HT1080 (cell line): ENCODE measurements at regions not wholly inside any gene's neighbourhood (a gene's known extent, or its start where the extent isn't known, plus 50 kb on each side); places are given as distances from the start of the nearest gene placed in this dataset.
"Not testable (repeated sequence)": the region's sequence is repeated elsewhere in the genome, so short reads cannot be mapped to it uniquely, and the experiment has no call there.

Source experiments
- DNase-seq: peaks from one replicate; pipeline ENCODE4 v3.0.0-alpha.2; 2015; ENCODE audit warnings: low read depth

- no peak for DNase-seq
These were observed 274.6 kb downstream of the NKX6-1 start for GRCh38 chr4:84224522-84224921.

- no peak for DNase-seq
These were observed 277.4 kb downstream of the NKX6-1 start for GRCh38 chr4:84221704-84222103.

- no peak for DNase-seq
These were observed 278.1 kb downstream of the NKX6-1 start for GRCh38 chr4:84220990-84221389.

GRCh38 chr4:84219656-84220055 is 279.4 kb downstream of the NKX6-1 start:
- no peak for DNase-seq

GRCh38 chr4:84218031-84218430 is 281.1 kb downstream of the NKX6-1 start:
- DNase-seq: peak; percentile 13

GRCh38 chr4:84215217-84215616 is 283.9 kb downstream of the NKX6-1 start:
- peak; percentile 16 for DNase-seq

- DNase-seq: not testable (repeated sequence)
These were observed 292.9 kb downstream of the NKX6-1 start for GRCh38 chr4:84206226-84206625.

GRCh38 chr4:84189144-84189543 is 309.9 kb downstream of the NKX6-1 start:
- no peak for DNase-seq

- no peak for DNase-seq
These were observed 319.7 kb downstream of the NKX6-1 start for GRCh38 chr4:84179409-84179808.

GRCh38 chr4:84177831-84178542 is 321.1 kb downstream of the NKX6-1 start:
- DNase-seq: peak; percentile 18

- DNase-seq: no peak
These were observed 323.1 kb downstream of the NKX6-1 start for GRCh38 chr4:84176016-84176415.

- DNase-seq: no peak
These were observed 327.2 kb downstream of the NKX6-1 start for GRCh38 chr4:84171871-84172270.

GRCh38 chr4:84167564-84167963 is 331.5 kb downstream of the NKX6-1 start:
- DNase-seq: peak; percentile 7

GRCh38 chr4:84167093-84167492 is 332.0 kb downstream of the NKX6-1 start:
- no peak for DNase-seq

GRCh38 chr4:84166486-84166885 is 332.6 kb downstream of the NKX6-1 start:
- DNase-seq: no peak

GRCh38 chr4:84164201-84164600 is 334.9 kb downstream of the NKX6-1 start:
- no peak for DNase-seq

- DNase-seq: no peak
These were observed 339.3 kb downstream of the NKX6-1 start for GRCh38 chr4:84159762-84160161.

GRCh38 chr4:84158670-84159069 is 340.4 kb downstream of the NKX6-1 start:
- DNase-seq: no peak

GRCh38 chr4:84151574-84151973 is 347.5 kb downstream of the NKX6-1 start:
- no peak for DNase-seq

GRCh38 chr4:84150177-84150576 is 348.9 kb downstream of the NKX6-1 start:
- DNase-seq: no peak

- DNase-seq: no peak
These were observed 351.3 kb downstream of the NKX6-1 start for GRCh38 chr4:84147831-84148230.

- DNase-seq: no peak
These were observed 352.7 kb downstream of the NKX6-1 start for GRCh38 chr4:84146300-84146959.

GRCh38 chr4:84145176-84145575 is 353.9 kb downstream of the NKX6-1 start:
- no peak for DNase-seq
